ENCODE measurements at regions not wholly inside any gene's neighbourhood (a gene's known extent, or its start where the extent isn't known, plus 50 kb on each side); places are given as distances from the start of the nearest gene placed in this dataset.

DNA sequence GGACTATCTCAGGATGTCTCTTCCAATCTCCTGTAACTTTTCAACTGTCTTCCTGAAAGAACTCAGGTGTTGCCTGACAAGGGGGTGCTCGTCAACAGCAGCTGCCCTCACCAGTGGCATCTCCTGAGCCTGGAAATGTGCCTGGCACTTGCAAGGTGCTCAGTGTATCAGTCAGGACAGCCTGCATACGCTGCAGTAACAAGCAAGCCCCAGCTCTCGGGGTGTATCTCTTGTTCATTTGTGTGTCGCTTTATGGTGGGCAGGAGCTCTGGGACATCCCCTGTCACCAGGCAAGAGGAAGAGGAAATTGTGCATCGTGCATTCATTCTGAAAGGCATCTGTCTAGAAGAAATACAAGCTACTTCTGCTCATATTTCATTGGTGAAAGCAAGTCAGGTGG lies 263.1 kb downstream of the DCDC2C start:
- no peak for TF ChIP-seq EZH2 (IDR thresholded peaks at IDR 0.05; ENCODE audit: low read depth)
- TF ChIP-seq, protein P1, sequence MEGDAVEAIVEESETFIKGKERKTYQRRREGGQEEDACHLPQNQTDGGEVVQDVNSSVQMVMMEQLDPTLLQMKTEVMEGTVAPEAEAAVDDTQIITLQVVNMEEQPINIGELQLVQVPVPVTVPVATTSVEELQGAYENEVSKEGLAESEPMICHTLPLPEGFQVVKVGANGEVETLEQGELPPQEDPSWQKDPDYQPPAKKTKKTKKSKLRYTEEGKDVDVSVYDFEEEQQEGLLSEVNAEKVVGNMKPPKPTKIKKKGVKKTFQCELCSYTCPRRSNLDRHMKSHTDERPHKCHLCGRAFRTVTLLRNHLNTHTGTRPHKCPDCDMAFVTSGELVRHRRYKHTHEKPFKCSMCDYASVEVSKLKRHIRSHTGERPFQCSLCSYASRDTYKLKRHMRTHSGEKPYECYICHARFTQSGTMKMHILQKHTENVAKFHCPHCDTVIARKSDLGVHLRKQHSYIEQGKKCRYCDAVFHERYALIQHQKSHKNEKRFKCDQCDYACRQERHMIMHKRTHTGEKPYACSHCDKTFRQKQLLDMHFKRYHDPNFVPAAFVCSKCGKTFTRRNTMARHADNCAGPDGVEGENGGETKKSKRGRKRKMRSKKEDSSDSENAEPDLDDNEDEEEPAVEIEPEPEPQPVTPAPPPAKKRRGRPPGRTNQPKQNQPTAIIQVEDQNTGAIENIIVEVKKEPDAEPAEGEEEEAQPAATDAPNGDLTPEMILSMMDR (conservative IDR thresholded peaks at IDR 0.05), result no peak
